Left renal pelvis (tissue), 4 donors: ENCODE measurements at regions not wholly inside any gene's neighbourhood (a gene's known extent, or its start where the extent isn't known, plus 50 kb on each side); places are given as distances from the start of the nearest gene placed in this dataset.
"Not testable (repeated sequence)": the region's sequence is repeated elsewhere in the genome, so short reads cannot be mapped to it uniquely, and the experiment has no call there.

Experiments
- DNase-seq, 4 donors: peaks; one replicate each; pipeline ENCODE4 v3.0.0-alpha.2; 2013; ENCODE audit warnings: low read depth in 4 of 4, low spot score in 3 of 4

DNA sequence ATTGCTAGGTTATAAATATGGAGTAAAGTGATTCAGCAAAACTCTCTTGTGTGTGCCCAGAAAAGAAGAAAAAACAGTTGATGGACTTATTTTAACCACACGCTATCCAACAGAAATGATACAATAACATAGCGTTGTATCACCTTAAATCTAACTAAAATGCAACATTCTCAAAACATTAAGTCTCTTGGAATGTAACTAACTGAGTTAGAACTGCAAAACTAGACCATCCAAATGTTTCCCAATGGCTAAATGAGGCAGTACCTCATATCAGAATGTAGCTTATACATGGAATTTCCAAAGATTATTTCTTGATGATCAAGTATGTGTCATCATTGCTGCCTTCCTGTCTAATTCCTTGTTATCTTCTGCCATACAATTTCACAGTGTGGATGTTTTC, 187.9 kb downstream of the CNTN3 start:
- DNase-seq, result no peak

DNA sequence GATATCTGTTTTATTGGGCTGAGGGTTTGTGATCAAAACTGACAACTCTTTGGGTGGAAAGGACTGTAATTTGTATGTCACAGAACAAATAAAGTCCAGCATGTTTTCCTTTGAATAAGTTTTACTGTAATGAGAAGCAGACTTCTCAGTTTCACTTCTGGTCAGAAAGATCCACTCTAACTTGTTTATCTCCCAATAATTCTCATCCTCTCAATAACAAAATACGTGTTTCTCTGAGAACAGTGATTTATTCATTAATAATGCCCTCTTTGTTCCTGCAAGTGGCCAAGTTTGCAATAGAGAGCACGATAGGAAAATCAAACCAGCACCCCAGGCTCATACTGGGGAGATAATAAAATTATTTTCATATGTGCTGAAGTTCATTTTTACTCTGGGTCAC, 190.6 kb downstream of the CNTN3 start:
- no peak for DNase-seq

DNA sequence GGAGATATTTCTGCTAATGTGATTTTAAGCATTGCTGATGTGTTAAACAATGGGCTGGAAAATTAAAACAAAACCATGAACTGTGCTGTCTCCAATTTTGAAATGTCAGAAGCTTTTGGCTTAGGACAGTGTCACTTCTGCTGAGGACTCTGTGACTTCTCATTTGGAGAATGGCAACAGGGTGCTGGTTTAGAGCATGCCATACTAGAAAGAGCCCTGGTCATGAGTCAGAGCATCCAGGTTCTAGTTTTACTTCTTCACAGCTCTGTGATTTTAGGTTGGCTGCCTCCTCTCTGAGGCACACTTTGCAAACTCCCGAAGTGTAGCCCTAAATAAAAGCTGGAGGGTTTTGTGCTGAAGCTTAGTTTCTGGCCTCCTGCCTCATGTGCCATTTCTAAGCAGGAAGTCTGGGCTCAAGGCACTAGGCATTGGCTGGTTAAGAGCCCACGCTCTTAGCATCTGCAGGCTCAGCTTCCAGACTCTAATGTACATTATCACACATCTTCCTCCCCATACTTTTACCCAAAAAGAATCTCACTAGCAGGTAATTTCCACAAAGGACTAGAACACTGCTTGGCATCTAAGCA, 193.8 kb downstream of the CNTN3 start:
- DNase-seq, result no peak

DNA sequence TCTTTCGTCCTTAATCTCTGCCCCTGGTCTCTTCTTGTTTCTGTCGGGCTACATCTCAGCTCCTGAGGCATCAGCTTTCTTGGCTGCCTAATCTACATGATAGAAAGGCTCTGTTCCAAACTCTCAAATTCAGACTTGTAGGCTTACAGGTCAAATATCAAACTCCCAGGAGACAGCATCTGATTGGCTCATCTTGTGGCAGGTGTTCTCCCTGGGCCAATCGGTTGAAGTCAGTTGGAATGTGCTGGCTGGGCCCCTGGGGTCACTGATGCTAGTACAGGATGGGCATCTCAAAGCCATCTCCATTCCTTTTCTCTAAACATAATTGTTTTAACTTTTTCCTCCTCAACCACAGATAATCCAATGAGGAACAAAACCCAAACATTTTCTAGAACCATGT, 198.7 kb downstream of the CNTN3 start:
- no peak for DNase-seq

DNA sequence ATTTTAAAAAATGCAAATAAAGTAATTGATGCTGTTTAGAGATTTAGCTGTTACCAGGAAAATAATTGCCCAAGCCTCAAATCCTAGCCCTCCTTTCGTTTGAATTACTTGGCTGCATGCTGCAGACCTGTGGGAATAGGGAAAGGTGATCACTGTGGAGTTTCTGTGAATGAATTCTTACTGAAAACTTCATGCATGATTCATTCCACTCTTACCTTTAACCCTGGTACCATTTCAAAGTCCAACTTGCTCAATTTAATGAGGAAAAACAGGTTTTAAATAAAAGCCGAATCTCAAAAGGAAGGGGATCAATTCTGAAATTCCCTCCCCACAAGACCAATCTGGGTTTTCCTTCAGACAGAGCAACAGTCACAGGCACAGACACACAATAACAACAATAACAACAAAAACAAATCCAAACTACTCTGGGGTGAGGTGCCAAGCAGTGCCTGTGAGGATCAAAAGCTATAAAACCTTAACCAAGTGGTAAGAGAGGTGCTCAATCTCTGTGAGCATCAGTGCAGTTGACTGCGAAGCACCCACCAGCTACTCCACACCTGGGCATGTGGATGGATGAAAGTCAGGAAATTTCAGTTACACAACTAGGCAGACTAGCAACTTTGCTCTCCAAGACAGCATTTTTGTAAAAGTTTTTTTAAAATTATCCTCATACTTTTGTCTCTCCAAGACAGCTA, 200.8 kb downstream of the CNTN3 start:
- no peak for DNase-seq

DNA sequence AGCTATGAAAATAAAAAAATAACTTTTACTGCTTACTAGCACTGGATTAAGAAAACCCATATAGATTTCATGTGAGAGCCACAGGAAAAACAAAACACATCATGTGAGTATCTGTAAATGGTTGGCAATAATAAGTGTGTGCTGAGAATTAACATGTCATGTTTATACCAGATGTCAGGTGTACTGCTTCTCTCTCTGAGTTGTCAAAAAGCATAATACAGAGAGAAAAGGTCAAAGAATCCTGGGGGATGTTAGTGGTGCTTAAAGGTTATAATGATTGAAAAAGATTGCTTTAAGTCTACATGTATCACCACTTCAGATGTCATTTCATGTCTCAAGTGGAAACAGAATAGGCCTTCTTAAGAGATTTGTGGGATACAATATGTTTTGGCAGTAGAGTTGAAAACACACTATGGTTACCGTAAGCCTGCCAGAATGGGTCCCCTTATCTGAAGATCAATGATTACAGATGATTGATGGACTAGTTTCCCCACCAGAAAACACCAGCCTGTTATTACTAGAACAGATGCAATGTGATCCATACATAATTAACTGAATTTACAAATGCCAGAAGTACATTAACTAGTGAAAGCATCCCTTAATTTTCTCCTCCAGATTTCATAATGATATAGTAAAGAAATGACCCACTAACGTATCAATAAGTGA, 204.1 kb downstream of the CNTN3 start:
- DNase-seq, result no peak

DNA sequence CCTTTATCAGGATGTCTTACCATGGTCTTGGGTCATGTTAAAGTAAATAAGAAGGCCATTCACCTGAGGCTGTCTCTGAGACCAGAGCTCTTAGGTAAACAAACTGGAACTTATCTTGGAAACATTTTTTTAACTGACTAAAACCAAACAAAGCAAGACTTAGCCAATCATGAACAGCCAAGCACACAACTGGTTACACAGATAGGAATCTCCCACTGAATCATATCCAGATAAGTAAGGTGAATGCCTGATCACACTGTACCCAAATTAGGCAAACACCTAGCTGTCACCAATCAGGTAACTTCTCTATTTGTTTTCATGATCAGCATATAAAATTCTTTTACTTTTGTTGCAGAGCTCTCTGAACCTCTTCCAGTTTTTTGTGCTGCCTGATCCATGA, 205.4 kb downstream of the CNTN3 start:
- DNase-seq, result no peak

DNA sequence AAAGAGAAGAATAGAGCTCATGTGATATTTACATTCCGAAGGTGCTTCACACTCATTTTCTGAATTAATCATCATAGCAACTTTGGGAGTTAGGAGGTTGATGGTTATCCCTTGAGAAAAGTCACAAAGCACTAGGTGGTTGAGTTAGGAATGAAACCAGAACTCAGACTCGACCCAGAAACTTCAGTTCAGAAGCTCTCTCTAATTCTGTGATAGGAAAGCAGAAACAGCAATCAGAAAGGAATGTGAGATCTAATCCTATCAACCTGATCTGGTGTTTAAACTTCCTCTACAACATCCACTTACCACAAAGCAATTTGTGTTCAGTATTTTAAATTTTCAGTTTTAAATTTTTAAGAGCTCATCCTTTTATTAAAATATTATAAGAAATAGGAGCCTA, 211.2 kb downstream of the CNTN3 start:
- DNase-seq, result no peak

DNA sequence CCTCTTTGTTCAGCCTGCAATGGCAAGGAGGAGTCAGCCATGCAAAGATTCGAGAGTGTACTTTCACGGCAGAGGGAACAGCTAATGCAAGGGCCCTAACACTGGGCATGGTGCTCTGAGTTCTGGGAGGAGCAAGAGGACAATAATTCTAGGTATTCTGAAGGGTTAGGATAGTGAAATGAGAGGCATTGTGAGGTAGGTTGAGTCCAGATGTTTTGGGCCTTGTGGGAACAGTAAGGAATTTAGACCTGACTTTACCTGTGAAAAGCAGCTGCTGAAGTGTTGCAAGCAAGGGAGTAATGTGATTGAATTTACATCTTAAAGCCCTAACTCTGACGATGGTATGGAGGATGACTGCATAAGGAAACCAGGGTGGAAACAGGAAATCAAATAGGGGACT, 211.6 kb downstream of the CNTN3 start:
- DNase-seq, result no peak

DNA sequence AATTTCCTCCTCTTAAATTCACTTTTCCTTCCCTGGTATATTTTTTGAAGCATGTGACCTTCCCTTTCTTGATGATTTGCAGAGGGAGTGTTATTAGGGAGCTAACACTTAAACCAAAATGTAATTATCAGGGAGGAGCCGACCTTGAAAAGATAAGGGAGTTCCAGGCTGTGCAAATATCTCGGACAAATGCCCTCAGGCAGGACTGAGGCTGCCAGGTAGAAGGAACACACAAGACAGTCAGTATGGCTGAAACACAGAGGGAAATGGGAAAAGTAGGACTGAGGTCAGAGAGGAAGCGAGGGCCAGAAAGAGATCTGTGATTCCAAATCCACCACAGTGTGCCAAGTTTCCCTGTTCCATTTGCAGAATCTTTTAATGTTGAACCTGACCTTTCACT, 221.0 kb downstream of the CNTN3 start:
- no peak for DNase-seq

DNA sequence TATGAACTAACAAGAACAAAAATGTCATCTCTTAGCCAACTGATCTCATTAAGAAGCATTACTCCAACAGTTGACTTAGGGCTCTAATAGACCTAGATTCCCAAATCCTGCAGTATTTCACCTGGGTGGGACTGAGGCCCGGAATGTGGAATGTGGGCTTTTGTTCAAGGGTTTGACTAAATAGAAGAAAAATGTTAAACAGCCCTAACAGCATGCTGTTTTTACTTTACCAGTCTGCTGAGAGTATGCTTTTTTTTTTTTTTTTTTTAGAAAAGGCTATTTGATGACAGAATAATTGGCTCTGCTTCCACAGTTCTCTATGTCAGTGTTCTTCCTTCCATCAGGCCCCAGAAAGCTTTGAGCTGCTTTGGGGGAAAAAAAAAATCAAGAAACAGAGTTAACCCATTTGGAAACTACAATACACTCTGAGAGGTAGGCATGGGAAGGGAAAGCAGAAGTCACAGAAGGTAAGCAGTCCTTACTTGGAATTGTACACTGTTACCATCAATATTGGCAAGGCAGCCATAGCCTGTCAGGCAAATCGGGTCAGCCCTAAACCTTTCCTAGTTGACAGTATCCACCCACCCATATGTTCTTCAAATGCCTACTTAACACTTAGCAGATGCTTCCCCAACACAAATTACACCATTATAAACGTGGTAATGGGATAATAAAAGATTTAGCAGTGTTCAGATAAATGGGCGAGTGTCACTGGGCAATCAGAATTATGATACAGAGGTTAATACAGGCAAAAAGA, 224.2 kb downstream of the CNTN3 start:
- DNase-seq, result no peak

DNA sequence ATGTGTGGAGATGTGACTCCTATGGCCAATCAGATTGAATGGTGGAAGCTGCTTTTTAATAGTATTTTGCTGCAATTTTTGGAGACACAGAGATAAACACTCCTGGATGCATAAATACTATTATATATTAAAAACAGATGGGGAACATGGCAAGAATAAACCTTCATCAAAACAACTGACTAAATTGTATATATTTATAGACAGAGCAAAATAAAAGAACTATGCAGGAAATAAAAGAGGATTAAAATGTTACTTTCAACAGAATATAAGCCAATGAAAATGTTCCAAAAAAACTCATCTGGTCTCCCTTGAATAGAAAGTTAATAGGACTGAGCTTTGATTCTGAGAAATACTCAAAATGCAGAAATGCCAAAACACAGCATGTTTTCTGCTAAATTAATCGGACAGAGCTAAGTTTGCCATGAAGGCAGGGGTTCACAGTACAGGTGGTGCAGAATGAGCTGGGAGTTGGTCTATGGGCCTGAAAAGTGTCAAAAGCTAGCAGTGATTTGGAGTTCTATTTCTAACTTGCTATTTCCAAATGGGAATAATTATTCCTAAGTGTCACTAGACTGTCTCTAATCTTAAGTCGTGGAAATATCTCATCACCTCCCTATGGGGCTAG, 227.2 kb downstream of the CNTN3 start:
- no peak for DNase-seq

DNA sequence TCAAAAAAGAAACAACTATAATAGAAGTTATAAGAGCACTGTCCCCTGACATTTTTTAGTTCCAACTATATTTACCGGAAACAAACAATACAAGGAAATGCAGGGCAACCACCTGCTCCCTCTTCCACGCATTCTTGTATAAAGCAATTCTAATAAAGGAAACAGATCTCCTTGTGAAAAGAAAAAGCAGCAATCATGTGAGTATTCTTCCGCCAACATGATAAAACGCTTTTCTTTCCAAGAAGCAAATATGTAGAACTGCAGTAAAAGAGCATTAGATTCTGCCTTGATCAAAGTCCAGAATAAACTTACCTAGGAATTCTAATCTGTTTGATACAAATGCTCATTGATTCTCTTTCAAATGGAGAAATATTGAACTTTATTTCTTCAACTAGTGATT, 230.3 kb downstream of the CNTN3 start:
- DNase-seq, result no peak

DNA sequence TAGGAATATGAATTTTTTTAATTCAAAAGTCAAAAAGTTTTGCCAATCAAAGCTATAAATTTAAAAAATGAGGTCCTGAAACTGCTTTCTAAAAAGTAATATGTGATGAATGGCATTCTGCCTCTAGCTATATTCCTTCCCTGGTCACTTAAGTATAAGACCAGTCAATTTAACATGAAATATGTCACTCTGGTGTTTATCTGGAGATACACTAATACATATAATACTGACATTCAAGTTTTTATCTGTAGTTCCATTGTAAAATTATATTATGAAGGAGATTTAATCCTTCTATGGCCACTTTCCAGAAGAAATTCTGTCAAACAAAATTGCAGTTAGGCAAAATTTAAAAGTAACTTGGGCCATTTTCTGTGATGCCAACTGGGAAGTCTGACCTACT, 236.8 kb downstream of the CNTN3 start:
- no peak for DNase-seq

DNA sequence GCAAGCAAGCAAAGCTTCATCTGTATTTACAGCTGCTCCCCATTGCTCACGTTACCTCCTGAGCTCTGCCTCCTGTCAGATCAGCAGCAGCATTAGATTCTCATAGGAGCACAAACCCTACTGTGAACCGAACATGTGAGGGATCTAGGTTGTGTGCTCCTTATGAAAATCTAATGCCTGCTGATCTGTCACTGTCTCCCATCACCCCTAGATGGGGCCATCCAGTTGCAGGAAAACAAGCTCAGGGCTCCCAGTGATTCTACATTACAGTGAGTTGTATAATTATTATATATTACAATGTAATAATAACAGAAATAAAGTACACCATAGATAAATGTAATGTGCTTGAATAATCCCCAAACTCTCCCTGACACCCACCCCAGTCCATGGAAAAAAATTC, 238.1 kb downstream of the CNTN3 start:
- DNase-seq, result not testable (repeated sequence)

DNA sequence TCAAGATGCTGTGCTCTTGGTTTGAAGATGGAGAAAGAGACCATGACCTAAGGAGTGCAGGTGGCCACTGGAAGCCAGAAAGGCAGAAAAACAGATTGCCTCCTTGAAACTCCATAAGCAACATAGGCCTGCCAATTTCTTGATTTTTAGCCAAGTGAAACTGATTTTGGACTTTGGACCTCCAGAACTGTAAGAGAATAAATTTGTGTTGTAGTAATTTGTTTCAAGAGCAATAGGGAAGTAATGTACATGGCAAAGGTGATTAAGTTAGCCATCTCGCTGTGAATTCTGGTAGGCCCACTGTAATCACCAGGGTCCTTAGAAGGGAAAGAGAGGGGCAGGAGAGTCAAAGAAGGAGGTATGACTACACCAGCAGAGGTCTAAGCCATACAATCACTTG, 238.8 kb downstream of the CNTN3 start:
- DNase-seq, result no peak

DNA sequence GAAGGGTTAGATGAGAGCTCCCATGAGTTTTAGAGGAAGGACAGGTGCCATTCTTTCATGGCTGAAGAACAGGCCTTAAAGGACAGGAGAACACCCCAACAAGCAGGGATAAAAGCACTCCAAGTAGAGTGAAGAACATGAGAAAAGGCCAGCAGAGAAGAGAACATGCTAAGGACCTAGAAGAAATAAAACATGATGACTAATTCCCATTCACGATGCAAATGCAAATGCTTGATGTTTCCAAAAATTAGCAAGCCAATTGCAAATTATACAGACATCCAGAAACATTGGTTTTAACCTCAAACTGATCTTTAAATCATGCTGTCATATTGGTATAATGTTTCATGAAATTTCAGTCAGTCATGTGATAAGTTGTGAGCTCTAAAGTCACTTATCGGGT, 241.7 kb downstream of the CNTN3 start:
- DNase-seq, result no peak

DNA sequence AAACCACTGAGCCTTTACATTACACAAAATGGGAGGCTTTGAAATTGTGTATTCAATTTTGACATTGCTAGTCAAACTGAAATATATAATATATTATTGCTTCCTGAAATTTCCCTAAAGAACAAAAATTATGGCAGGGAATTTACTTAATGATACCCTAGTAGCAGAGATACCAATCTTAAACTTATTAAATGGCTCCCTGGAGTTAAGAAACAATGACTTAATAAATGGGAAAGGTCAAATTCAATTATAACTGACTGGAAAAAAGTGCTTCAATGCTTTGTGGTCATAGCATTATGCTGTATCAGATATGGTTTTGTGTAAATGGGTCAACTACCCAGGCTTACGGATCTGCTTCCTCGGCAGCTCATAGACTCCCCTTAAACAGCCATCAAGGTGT, 244.1 kb downstream of the CNTN3 start:
- no peak for DNase-seq

DNA sequence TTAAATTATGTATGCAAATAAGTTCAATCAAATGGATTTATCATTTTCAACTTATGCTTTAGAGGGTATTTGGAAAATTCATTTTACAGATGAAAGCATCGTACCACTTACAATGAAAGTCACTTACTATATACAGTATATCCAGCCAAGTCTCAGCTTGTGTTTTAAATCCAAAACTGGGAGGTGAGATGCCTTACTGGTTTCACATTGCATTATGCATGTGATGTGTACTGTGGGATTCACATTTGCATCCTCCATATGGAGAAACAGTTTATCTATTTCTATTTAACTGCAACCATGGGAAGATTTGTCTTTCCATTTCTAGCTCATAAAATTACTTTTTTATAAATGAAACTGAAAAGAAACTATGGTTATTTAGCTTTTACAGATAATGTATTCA, 248.1 kb downstream of the CNTN3 start:
- no peak for DNase-seq

DNA sequence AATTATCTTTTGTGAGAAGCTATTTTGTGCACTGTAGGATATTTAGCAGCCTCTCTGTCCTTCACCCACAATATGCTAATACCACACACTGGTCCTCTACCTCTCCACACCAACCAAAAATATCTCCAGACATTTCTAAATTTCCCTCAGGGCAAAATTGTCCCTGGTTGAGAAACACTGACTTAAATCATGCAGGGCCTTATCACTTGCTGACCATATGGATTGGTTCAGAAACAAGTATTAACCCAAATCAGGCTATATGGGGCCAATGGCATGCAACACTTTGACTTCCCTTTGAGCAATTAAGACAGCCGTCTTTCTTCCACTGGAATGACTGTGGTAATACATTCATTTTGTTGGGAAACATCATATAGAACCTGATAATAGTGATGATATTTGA, 251.1 kb downstream of the CNTN3 start:
- no peak for DNase-seq

DNA sequence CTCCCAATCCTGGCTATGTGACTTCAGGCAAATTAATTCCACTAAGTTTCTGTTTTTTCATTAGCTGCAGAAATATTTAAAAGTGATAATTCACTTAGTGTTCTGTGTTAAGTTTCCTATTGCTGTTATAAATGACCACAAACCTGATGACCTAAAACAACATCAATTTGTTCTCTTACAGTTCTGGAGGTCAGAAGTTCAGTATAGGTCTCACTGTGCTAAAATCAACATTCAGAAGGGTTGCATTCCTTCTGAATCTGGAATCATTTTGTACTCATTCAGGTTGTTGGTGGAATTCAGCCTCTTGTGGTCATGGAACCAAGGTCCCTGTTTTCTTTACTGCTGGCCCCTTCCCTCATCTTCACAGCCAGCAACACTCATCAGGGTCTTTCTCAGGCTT, 254.1 kb downstream of the CNTN3 start:
- no peak for DNase-seq
